HFFc6 (cell line): ENCODE measurements at regions not wholly inside any gene's neighbourhood (a gene's known extent, or its start where the extent isn't known, plus 50 kb on each side); places are given as distances from the start of the nearest gene placed in this dataset.

ENCODE experiments used
- DNase-seq: peaks from one replicate; pipeline ENCODE4 v3.0.0-alpha.2; 2018
- H3K27ac Mint-ChIP-seq: 2 replicates; pipeline ENCODE4 v1.8.0; 2020; ENCODE audit warnings: mild to moderate bottlenecking, mixed read lengths
- H3K27me3 Mint-ChIP-seq: 2 replicates; pipeline ENCODE4 v1.8.0; 2021; ENCODE audit warnings: mild to moderate bottlenecking, moderate library complexity, mixed read lengths; ENCODE audit not compliant: insufficient read depth
- H3K36me3 Mint-ChIP-seq: 2 replicates; pipeline ENCODE4 v1.8.0; 2021; ENCODE audit warnings: low read depth, mixed read lengths
- H3K4me1 Mint-ChIP-seq: 2 replicates; pipeline ENCODE4 v1.8.0; 2020; ENCODE audit warnings: low read depth, mixed read lengths
- H3K4me3 Mint-ChIP-seq: 2 replicates; pipeline ENCODE4 v1.8.0; 2020; ENCODE audit warnings: mild to moderate bottlenecking, moderate library complexity, mixed read lengths
- H3K9me3 Mint-ChIP-seq: 2 replicates; pipeline ENCODE4 v1.8.0; 2020; ENCODE audit warnings: mild to moderate bottlenecking, mixed read lengths
- TF ChIP-seq, protein P1 (sequence below): fragments of 200-600 bp; sonication (generic); IDR thresholded peaks from 2 replicates; pipeline ENCODE4 v1.5.0; 2021; ENCODE audit warnings: antibody characterized with exemption, mild to moderate bottlenecking

DNA sequence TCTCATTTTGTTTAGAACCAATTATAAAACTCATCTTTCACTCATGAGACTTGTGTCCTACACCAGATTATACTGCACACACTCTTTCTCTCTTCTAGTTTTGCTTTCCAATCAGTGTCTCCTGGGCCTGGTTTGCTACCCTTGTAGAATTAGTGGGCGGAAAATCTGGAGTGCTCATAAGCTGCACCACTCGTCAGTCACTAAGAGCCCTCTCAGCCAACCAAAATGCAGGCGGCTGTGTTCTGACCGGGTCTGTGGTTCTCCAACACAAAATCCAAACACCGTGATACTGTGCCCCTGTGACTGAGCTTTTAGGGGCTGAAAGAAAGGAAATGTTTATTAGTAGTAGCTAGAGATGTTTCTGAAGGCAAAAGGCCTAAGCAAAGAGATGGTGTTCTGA, 83.7 kb upstream of the OBI1 start:
- no peak overlapping the region for H3K4me3 Mint-ChIP-seq
- H3K36me3 Mint-ChIP-seq: no peaks in the 10 kb centered on the region

DNA sequence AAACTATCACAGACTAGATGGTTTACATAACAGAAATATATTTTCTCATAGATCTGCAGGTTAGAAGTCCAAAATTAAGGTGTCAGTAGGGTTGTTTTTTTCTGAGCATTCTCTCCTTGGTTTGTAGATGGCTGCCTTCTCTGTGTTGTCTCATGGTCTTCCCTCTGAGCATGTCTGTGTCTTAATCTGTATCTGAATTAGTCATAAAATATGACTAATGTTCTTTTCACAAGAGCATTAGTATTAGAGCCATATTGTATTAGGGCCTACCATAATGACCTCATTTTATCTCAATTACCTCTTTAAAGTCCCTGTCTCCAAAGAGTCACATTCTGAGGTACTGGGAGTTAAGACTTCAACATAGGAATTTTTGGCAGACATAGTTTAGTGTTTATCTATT, 77.2 kb upstream of the OBI1 start:
- H3K9me3 Mint-ChIP-seq: peaks cover 4% of the 10 kb centered on the region; the same call in 1 of the 2 replicates
- peaks cover 5% of the 10 kb centered on the region; the same call in 1 of the 2 replicates for H3K27me3 Mint-ChIP-seq
- no peaks in the 10 kb centered on the region for H3K36me3 Mint-ChIP-seq

More for the DNA sequence above, 83.7 kb upstream of the OBI1 start:
- no peak for DNase-seq
- peaks cover 1% of the 10 kb centered on the region; the same call in 1 of the 2 replicates for H3K27me3 Mint-ChIP-seq
- TF ChIP-seq, protein P1, sequence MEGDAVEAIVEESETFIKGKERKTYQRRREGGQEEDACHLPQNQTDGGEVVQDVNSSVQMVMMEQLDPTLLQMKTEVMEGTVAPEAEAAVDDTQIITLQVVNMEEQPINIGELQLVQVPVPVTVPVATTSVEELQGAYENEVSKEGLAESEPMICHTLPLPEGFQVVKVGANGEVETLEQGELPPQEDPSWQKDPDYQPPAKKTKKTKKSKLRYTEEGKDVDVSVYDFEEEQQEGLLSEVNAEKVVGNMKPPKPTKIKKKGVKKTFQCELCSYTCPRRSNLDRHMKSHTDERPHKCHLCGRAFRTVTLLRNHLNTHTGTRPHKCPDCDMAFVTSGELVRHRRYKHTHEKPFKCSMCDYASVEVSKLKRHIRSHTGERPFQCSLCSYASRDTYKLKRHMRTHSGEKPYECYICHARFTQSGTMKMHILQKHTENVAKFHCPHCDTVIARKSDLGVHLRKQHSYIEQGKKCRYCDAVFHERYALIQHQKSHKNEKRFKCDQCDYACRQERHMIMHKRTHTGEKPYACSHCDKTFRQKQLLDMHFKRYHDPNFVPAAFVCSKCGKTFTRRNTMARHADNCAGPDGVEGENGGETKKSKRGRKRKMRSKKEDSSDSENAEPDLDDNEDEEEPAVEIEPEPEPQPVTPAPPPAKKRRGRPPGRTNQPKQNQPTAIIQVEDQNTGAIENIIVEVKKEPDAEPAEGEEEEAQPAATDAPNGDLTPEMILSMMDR: no peak
- no peaks in the 10 kb centered on the region for H3K4me1 Mint-ChIP-seq
- H3K9me3 Mint-ChIP-seq: peaks cover 6% of the 10 kb centered on the region; the same call in 1 of the 2 replicates
- no peak overlapping the region for H3K27ac Mint-ChIP-seq

DNA sequence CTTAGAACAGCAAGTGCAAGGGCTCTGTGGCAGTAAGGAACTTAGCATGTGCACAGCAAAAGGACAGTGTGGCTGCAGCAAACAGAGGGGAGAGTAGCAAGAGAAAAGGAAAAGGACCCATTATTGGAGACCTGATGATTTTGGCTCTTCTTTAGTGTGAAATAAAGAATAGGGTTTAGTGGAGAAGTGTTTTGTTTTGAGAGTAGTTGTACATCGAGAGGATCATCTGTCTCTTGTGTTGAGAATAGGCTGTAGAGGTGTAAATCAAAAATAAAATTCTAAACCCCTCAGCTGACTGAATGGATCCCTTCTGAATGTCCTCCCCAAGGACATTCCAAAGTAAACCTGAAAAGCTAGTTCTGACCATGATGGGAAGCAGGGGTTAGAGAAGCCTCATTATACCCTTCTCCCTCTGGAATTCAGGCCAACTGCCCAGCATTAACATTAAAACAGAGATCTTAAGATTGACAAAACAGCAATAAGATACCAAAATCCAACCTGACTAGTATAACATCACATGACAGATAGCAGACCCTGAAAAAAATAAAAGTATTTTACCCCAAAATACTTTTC, 73.6 kb upstream of the OBI1 start:
- peaks cover 4% of the 10 kb centered on the region; the same call in 1 of the 2 replicates for H3K9me3 Mint-ChIP-seq
- H3K27me3 Mint-ChIP-seq: peaks cover 5% of the 10 kb centered on the region; the same call in 1 of the 2 replicates
- H3K36me3 Mint-ChIP-seq: no peaks in the 10 kb centered on the region
- DNase-seq: no peak
- TF ChIP-seq, protein P1: no peak
- H3K27ac Mint-ChIP-seq: no peak overlapping the region
- no peak overlapping the region for H3K4me3 Mint-ChIP-seq
- no peaks in the 10 kb centered on the region for H3K4me1 Mint-ChIP-seq

More for the DNA sequence above, 77.2 kb upstream of the OBI1 start:
- Mint-ChIP-seq H3K27ac (no peak overlapping the region), H3K4me3 (no peak overlapping the region), H3K4me1 (no peaks in the 10 kb centered on the region)
- DNase-seq: no peak
- TF ChIP-seq, protein P1: no peak

DNA sequence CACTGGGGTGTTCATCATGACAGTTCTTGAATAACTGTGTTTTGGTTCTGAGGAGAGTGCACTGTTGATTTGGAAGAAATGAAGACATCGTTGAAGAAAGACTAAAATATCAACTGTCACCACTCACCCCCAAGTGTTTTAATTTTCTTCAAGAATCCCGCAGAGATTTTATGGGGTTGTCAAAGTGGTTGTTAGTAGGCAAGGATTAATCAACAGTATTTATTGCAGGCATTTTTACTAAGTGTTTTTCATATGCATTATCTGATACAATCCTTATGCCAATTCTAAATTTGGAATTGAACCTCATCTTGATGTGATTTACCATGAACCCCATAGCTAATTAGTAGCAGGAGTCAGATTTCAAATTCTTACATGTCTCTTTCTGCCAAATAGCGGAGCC, 63.7 kb upstream of the OBI1 start:
- DNase-seq: no peak
- no peak overlapping the region for H3K4me3 Mint-ChIP-seq
- H3K27ac Mint-ChIP-seq: no peak overlapping the region
- H3K36me3 Mint-ChIP-seq: no peaks in the 10 kb centered on the region
- 0 out of 2 replicates have a peak, but pooled peaks cover 4% of the 10 kb centered on the region for H3K27me3 Mint-ChIP-seq
- TF ChIP-seq, protein P1: no peak
- H3K4me1 Mint-ChIP-seq: no peaks in the 10 kb centered on the region
- no peaks in the 10 kb centered on the region for H3K9me3 Mint-ChIP-seq

DNA sequence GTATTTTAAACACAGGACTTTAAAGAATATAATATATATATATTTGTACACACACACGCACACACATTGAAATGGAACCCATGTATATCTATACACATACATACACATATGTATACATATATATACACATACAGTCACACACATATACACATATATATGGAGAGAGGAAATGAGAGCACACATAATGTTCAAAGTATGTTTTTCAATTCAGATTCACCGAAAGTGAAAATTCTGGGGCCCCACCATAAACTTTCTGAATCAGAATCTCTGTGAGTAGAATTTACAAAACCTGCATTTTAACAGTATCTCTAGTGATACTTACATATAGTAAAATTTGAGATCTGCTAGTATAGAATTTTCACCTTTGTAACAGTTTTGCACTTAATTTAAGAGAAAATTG, 60.4 kb upstream of the OBI1 start:
- TF ChIP-seq, protein P1: no peak
- DNase-seq: no peak
- no peaks in the 10 kb centered on the region for H3K4me1 Mint-ChIP-seq
- H3K36me3 Mint-ChIP-seq: no peaks in the 10 kb centered on the region
- H3K9me3 Mint-ChIP-seq: no peaks in the 10 kb centered on the region
- no peak overlapping the region for H3K27ac Mint-ChIP-seq
- H3K27me3 Mint-ChIP-seq: peaks cover 4% of the 10 kb centered on the region; the same call in 1 of the 2 replicates
- no peak overlapping the region for H3K4me3 Mint-ChIP-seq
